CD4-positive, alpha-beta T cell (primary cell): ENCODE measurements at regions not wholly inside any gene's neighbourhood (a gene's known extent, or its start where the extent isn't known, plus 50 kb on each side); places are given as distances from the start of the nearest gene placed in this dataset.

Experiments
- ATAC-seq: fragments of 200-7000 bp; cut with Tn5 transposase; one replicate; pipeline ENCODE4 v1.10.0; 2022; ENCODE audit warnings: mild to moderate bottlenecking; ENCODE audit not compliant: poor library complexity
- CTCF ChIA-PET: fragments of 350-600 bp; sonication (Branson Sonifier 250); formaldehyde crosslinking; loops from one replicate; lab custom pipeline; 2021; ENCODE audit warnings: antibody characterized with exemption, inconsistent platforms; lab: Charles Lee
- POLR2A ChIA-PET: fragments of 350-600 bp; sonication (Branson Sonifier 250); formaldehyde crosslinking; loops from one replicate; lab custom pipeline; 2021; ENCODE audit warnings: antibody characterized with exemption, inconsistent platforms; lab: Charles Lee
- DNase-seq, 14 experiments: peaks; one replicate each; pipeline ENCODE4 v3.0.0-alpha.2; 2013 to 2020; ENCODE audit warnings: mixed read lengths in 2 of 14
- H3K27ac ChIP-seq, 2 donors: one replicate each; pipeline versions ENCODE4 v1.5.1 to v1.7.0; 2013; ENCODE audit warnings: low read length in 2 of 2, low read depth in 1 of 2, mild to moderate bottlenecking in 1 of 2
- H3K27me3 ChIP-seq, 2 experiments: 1 replicate in 1 of 2; 2 replicates in 1 of 2; pipeline versions ENCODE4 v1.6.1 to v1.7.0; 2013; ENCODE audit warnings: low read length in 2 of 2, control low read depth in 1 of 2, mild to moderate bottlenecking in 1 of 2, moderate library complexity in 1 of 2; ENCODE audit not compliant: insufficient read depth in 2 of 2, control insufficient read depth in 1 of 2
- H3K36me3 ChIP-seq: one replicate; pipeline ENCODE4 v1.6.1; 2013; ENCODE audit warnings: low read length, control low read depth; ENCODE audit not compliant: insufficient read depth
- H3K4me1 ChIP-seq: one replicate; pipeline ENCODE4 v1.6.1; 2013; ENCODE audit warnings: low read length, control low read depth; ENCODE audit not compliant: insufficient read depth
- H3K4me3 ChIP-seq: one replicate; pipeline ENCODE4 v1.5.1; 2013; ENCODE audit warnings: mild to moderate bottlenecking, low read length, moderate library complexity
- H3K9me3 ChIP-seq, 2 experiments: 1 replicate in 1 of 2; 2 replicates in 1 of 2; pipeline versions ENCODE4 v1.6.1 to v1.7.0; 2013; ENCODE audit warnings: low read length in 2 of 2, mild to moderate bottlenecking in 2 of 2, control low read depth in 1 of 2, moderate library complexity in 1 of 2; ENCODE audit not compliant: control insufficient read depth in 1 of 2, insufficient read depth in 1 of 2
- H3K27ac Mint-ChIP-seq: one replicate; pipeline ENCODE4 v1.8.0; 2020; ENCODE audit warnings: mixed read lengths
- H3K27me3 Mint-ChIP-seq: one replicate; pipeline ENCODE4 v1.8.0; 2021; ENCODE audit warnings: mixed read lengths
- H3K36me3 Mint-ChIP-seq: one replicate; pipeline ENCODE4 v1.8.0; 2021; ENCODE audit warnings: low read depth, mixed read lengths
- H3K4me1 Mint-ChIP-seq: one replicate; pipeline ENCODE4 v1.8.0; 2021; ENCODE audit warnings: low read depth, mixed read lengths
- H3K4me3 Mint-ChIP-seq: one replicate; pipeline ENCODE4 v1.8.0; 2020; ENCODE audit warnings: mild to moderate bottlenecking, mixed read lengths
- H3K9me3 Mint-ChIP-seq: one replicate; pipeline ENCODE4 v1.8.0; 2020; ENCODE audit warnings: mixed read lengths
- intact Hi-C, 2 experiments: fragments of 100-400 bp; cut with DNase I in 1 of 2; cut with micrococcal nuclease in 1 of 2; formaldehyde crosslinking; loops; one replicate each; pipeline versions ENCODE4 v1.15.1 to v1.9.0; 2023 to 2025; cut with DNase I, micrococcal nuclease
- TF ChIP-seq, protein P1 (sequence below): fragments of 200-600 bp; IDR thresholded peaks from one replicate; pipeline ENCODE4 v1.8.0; 2022; ENCODE audit warnings: antibody characterized with exemption, mild to moderate bottlenecking

GRCh38 chr6:81455641-81456040 lies 296.8 kb downstream of the TENT5A start:
- intact Hi-C loops = no loop called here
- Mint-ChIP-seq H3K27me3 (no peaks in the 10 kb centered on the region), H3K4me1 (no peaks in the 10 kb centered on the region), H3K4me3 (no peak overlapping the region), H3K9me3 (no peaks in the 10 kb centered on the region), H3K27ac (no peak overlapping the region), H3K36me3 (no peaks in the 10 kb centered on the region)
- ATAC-seq = no peak
- H3K27ac ChIP-seq = no peak overlapping the region
- no peaks in the 10 kb centered on the region for H3K27me3 ChIP-seq
- ChIA-PET POLR2A (no interaction called here), CTCF (no interaction called here)
- no peak overlapping the region for H3K4me3 ChIP-seq
- no peak for DNase-seq
- H3K4me1 ChIP-seq = no peaks in the 10 kb centered on the region
- H3K36me3 ChIP-seq = no peaks in the 10 kb centered on the region
- H3K9me3 ChIP-seq = no peaks in the 10 kb centered on the region
- TF ChIP-seq, protein P1, sequence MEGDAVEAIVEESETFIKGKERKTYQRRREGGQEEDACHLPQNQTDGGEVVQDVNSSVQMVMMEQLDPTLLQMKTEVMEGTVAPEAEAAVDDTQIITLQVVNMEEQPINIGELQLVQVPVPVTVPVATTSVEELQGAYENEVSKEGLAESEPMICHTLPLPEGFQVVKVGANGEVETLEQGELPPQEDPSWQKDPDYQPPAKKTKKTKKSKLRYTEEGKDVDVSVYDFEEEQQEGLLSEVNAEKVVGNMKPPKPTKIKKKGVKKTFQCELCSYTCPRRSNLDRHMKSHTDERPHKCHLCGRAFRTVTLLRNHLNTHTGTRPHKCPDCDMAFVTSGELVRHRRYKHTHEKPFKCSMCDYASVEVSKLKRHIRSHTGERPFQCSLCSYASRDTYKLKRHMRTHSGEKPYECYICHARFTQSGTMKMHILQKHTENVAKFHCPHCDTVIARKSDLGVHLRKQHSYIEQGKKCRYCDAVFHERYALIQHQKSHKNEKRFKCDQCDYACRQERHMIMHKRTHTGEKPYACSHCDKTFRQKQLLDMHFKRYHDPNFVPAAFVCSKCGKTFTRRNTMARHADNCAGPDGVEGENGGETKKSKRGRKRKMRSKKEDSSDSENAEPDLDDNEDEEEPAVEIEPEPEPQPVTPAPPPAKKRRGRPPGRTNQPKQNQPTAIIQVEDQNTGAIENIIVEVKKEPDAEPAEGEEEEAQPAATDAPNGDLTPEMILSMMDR = no peak

GRCh38 chr6:81451787-81452186 lies 300.7 kb downstream of the TENT5A start:
- TF ChIP-seq, protein P1 = no peak
- H3K27ac Mint-ChIP-seq = no peak overlapping the region
- no peaks in the 10 kb centered on the region for H3K4me1 ChIP-seq
- H3K4me3 Mint-ChIP-seq = no peak overlapping the region
- DNase-seq (no peak), ATAC-seq (no peak)
- intact Hi-C loops = no loop called here
- POLR2A ChIA-PET = no interaction called here
- H3K9me3 Mint-ChIP-seq = peaks cover 2% of the 10 kb centered on the region
- no peaks in the 10 kb centered on the region for H3K27me3 ChIP-seq
- no peaks in the 10 kb centered on the region for H3K4me1 Mint-ChIP-seq
- no peaks in the 10 kb centered on the region for H3K36me3 ChIP-seq
- H3K27me3 Mint-ChIP-seq = no peaks in the 10 kb centered on the region
- H3K4me3 ChIP-seq = no peak overlapping the region
- H3K36me3 Mint-ChIP-seq = no peaks in the 10 kb centered on the region
- CTCF ChIA-PET = no interaction called here
- no peaks in the 10 kb centered on the region for H3K9me3 ChIP-seq
- no peak overlapping the region for H3K27ac ChIP-seq

DNA sequence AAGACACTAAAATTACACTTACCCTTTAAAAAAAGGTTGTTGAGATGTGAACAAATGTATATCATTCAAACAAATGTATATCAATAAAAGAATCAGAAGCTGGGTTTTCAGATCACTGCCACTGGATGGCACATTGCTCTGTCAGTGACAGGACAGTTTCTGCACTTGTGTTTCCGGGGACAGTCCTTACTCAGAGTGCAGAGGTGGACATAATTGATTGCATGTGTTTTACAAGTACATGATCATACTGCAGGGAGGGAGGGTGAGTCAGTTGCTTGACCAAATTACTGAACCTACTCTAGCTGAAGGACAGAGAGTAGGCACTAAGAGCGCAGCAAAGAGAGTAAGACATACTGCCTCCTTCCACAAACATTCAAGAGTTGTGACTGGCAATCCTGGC lies 302.3 kb downstream of the TENT5A start:
- POLR2A ChIA-PET = no interaction called here
- Histone ChIP-seq H3K9me3 (no peaks in the 10 kb centered on the region), H3K4me1 (no peaks in the 10 kb centered on the region), H3K27me3 (no peaks in the 10 kb centered on the region), H3K27ac (no peak overlapping the region), H3K36me3 (no peaks in the 10 kb centered on the region), H3K4me3 (no peak overlapping the region)
- DNase-seq (no peak), ATAC-seq (no peak)
- TF ChIP-seq, protein P1 = no peak
- Mint-ChIP-seq H3K36me3 (no peaks in the 10 kb centered on the region), H3K27ac (no peak overlapping the region), H3K9me3 (peaks cover 2% of the 10 kb centered on the region), H3K4me1 (no peaks in the 10 kb centered on the region), H3K4me3 (no peak overlapping the region), H3K27me3 (no peaks in the 10 kb centered on the region)
- CTCF ChIA-PET = no interaction called here
- intact Hi-C loops = no loop called here
